ENCODE measurements at regions not wholly inside any gene's neighbourhood (a gene's known extent, or its start where the extent isn't known, plus 50 kb on each side); places are given as distances from the start of the nearest gene placed in this dataset.

- ATAC-seq: no peak
- TF ChIP-seq PPARA (CRISPR knock-in tag; IDR thresholded peaks at IDR 0.05; ENCODE audit: borderline replicate concordance) (no peak), ZFP30 (CRISPR knock-in tag; IDR thresholded peaks at IDR 0.05) (no peak), ARNTL (CRISPR knock-in tag; IDR thresholded peaks at IDR 0.05; ENCODE audit: borderline replicate concordance, low read depth) (no peak), OSR1 (CRISPR knock-in tag; IDR thresholded peaks at IDR 0.05) (no peak), ZNF565 (CRISPR knock-in tag; conservative IDR thresholded peaks at IDR 0.05; ENCODE audit: low read depth) (no peak), PATZ1 (CRISPR knock-in tag; IDR thresholded peaks at IDR 0.05; ENCODE audit: borderline replicate concordance) (no peak), GLIS3 (CRISPR knock-in tag; IDR thresholded peaks at IDR 0.05) (no peak), TCF4 (CRISPR knock-in tag; IDR thresholded peaks at IDR 0.05; ENCODE audit: borderline replicate concordance) (no peak), ZFP3 (CRISPR knock-in tag; IDR thresholded peaks at IDR 0.05) (no peak), BACH2 (CRISPR knock-in tag; IDR thresholded peaks at IDR 0.05; ENCODE audit: borderline replicate concordance) (no peak), POU6F1 (CRISPR knock-in tag; IDR thresholded peaks at IDR 0.05; ENCODE audit: borderline replicate concordance, low read depth) (no peak), RARB (CRISPR knock-in tag; IDR thresholded peaks at IDR 0.05) (no peak)
- TF ChIP-seq, protein P1, sequence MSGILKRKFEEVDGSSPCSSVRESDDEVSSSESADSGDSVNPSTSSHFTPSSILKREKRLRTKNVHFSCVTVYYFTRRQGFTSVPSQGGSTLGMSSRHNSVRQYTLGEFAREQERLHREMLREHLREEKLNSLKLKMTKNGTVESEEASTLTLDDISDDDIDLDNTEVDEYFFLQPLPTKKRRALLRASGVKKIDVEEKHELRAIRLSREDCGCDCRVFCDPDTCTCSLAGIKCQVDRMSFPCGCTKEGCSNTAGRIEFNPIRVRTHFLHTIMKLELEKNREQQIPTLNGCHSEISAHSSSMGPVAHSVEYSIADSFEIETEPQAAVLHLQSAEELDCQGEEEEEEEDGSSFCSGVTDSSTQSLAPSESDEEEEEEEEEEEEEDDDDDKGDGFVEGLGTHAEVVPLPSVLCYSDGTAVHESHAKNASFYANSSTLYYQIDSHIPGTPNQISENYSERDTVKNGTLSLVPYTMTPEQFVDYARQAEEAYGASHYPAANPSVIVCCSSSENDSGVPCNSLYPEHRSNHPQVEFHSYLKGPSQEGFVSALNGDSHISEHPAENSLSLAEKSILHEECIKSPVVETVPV (CRISPR knock-in tag; IDR thresholded peaks at IDR 0.05): no peak
Observed at GRCh38 chr6:98717988-98718387, 116.4 kb upstream of the POU3F2 start.

DNA sequence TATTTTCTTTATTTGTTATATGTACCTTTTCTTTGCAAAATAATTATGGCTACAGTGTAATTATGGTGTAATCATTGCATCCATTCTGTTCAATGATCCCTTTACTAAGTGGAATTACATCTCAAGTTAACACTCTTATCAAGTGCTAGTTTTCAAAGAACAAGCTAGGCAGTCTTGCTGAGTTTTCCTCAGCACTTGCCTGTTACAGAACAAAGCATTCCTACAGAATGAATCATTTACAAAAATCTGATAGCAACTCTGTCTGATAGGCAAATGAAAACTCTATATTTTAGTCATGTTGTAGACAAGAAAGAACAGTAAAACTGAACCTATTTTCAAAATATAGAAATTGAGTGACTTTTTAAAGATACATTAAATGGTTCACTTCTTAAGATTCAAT lies 109.8 kb upstream of the POU3F2 start:
- no peak for TF ChIP-seq PPARA (CRISPR knock-in tag; IDR thresholded peaks at IDR 0.05; ENCODE audit: borderline replicate concordance)
- TF ChIP-seq ZC3H10 (CRISPR knock-in tag; IDR thresholded peaks at IDR 0.05): no peak
- TF ChIP-seq ZNF565 (CRISPR knock-in tag; conservative IDR thresholded peaks at IDR 0.05; ENCODE audit: low read depth): no peak
- no peak for TF ChIP-seq ZFP3 (CRISPR knock-in tag; IDR thresholded peaks at IDR 0.05)
- TF ChIP-seq SNAI2 (CRISPR knock-in tag; IDR thresholded peaks at IDR 0.05): no peak
- no peak for TF ChIP-seq ARNTL (CRISPR knock-in tag; IDR thresholded peaks at IDR 0.05; ENCODE audit: borderline replicate concordance, low read depth)
- no peak for TF ChIP-seq ZFP30 (CRISPR knock-in tag; IDR thresholded peaks at IDR 0.05)
- TF ChIP-seq, protein P2, sequence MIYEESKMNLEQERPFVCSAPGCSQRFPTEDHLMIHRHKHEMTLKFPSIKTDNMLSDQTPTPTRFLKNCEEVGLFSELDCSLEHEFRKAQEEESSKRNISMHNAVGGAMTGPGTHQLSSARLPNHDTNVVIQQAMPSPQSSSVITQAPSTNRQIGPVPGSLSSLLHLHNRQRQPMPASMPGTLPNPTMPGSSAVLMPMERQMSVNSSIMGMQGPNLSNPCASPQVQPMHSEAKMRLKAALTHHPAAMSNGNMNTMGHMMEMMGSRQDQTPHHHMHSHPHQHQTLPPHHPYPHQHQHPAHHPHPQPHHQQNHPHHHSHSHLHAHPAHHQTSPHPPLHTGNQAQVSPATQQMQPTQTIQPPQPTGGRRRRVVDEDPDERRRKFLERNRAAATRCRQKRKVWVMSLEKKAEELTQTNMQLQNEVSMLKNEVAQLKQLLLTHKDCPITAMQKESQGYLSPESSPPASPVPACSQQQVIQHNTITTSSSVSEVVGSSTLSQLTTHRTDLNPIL (CRISPR knock-in tag; IDR thresholded peaks at IDR 0.05; ENCODE audit: low read depth): no peak
- TF ChIP-seq RARB (CRISPR knock-in tag; IDR thresholded peaks at IDR 0.05): no peak
- TF ChIP-seq TOX (CRISPR knock-in tag; IDR thresholded peaks at IDR 0.05; ENCODE audit: borderline replicate concordance): no peak
- no peak for TF ChIP-seq BACH2 (CRISPR knock-in tag; IDR thresholded peaks at IDR 0.05; ENCODE audit: borderline replicate concordance)
- no peak for TF ChIP-seq ZNF70 (CRISPR knock-in tag; IDR thresholded peaks at IDR 0.05)
- TF ChIP-seq OSR1 (CRISPR knock-in tag; IDR thresholded peaks at IDR 0.05): no peak
- TF ChIP-seq TCF4 (CRISPR knock-in tag; IDR thresholded peaks at IDR 0.05; ENCODE audit: borderline replicate concordance): no peak
- TF ChIP-seq GLIS3 (CRISPR knock-in tag; IDR thresholded peaks at IDR 0.05): no peak
- TF ChIP-seq ESRRG (CRISPR knock-in tag; IDR thresholded peaks at IDR 0.05): no peak
- ATAC-seq: no peak

- no peak for TF ChIP-seq ZC3H10 (CRISPR knock-in tag; IDR thresholded peaks at IDR 0.05)
- no peak for TF ChIP-seq ZNF70 (CRISPR knock-in tag; IDR thresholded peaks at IDR 0.05)
- TF ChIP-seq PATZ1 (CRISPR knock-in tag; IDR thresholded peaks at IDR 0.05; ENCODE audit: borderline replicate concordance): no peak
- no peak for TF ChIP-seq CSDC2 (CRISPR knock-in tag; IDR thresholded peaks at IDR 0.05)
- no peak for TF ChIP-seq ARNTL (CRISPR knock-in tag; IDR thresholded peaks at IDR 0.05; ENCODE audit: borderline replicate concordance, low read depth)
- no peak for ATAC-seq
Observed at GRCh38 chr6:98747273-98747672, 87.1 kb upstream of the POU3F2 start.

Measured in SK-N-SH treated with all-trans-retinoic acid at 6 μM for 48 hours (cell line).